ENCODE measurements at regions not wholly inside any gene's neighbourhood (a gene's known extent, or its start where the extent isn't known, plus 50 kb on each side); places are given as distances from the start of the nearest gene placed in this dataset.
"Not testable (repeated sequence)": the region's sequence is repeated elsewhere in the genome, so short reads cannot be mapped to it uniquely, and the experiment has no call there.

- no peak for DNase-seq
Observed at GRCh38 chr16:16887193-16887592, 508.3 kb downstream of the NPIPA7 start.

- DNase-seq = no peak
Observed at GRCh38 chr16:16890964-16891363, 512.0 kb downstream of the NPIPA7 start.

- no peak for DNase-seq
Observed at GRCh38 chr16:16904601-16905000, 525.7 kb downstream of the NPIPA7 start.

- DNase-seq = no peak
Observed at GRCh38 chr16:16905850-16906249, 526.9 kb downstream of the NPIPA7 start.

GRCh38 chr16:16907089-16907488, 528.1 kb downstream of the NPIPA7 start:
- no peak for DNase-seq

GRCh38 chr16:16908077-16908476, 529.1 kb downstream of the NPIPA7 start:
- DNase-seq = no peak

GRCh38 chr16:16909126-16909525, 530.2 kb downstream of the NPIPA7 start:
- no peak for DNase-seq

GRCh38 chr16:16910666-16911065, 531.7 kb downstream of the NPIPA7 start:
- DNase-seq = no peak

- DNase-seq = no peak
Observed at GRCh38 chr16:16915771-16916170, 536.8 kb downstream of the NPIPA7 start.

- no peak for DNase-seq
Observed at GRCh38 chr16:16917191-16917785, 538.3 kb downstream of the NPIPA7 start.

- no peak for DNase-seq
Observed at GRCh38 chr16:16923479-16923878, 544.5 kb downstream of the NPIPA7 start.

GRCh38 chr16:16924613-16925012, 545.7 kb downstream of the NPIPA7 start:
- no peak for DNase-seq

- no peak for DNase-seq
Observed at GRCh38 chr16:16925432-16925831, 545.3 kb downstream of the XYLT1 start.

- DNase-seq = no peak
Observed at GRCh38 chr16:16928532-16929109, 542.1 kb downstream of the XYLT1 start.

GRCh38 chr16:16930309-16931000, 540.3 kb downstream of the XYLT1 start:
- DNase-seq = no peak

GRCh38 chr16:16933861-16934260, 536.9 kb downstream of the XYLT1 start:
- DNase-seq = no peak

GRCh38 chr16:16934660-16935059, 536.1 kb downstream of the XYLT1 start:
- no peak for DNase-seq

GRCh38 chr16:16935909-16936308, 534.9 kb downstream of the XYLT1 start:
- DNase-seq = not testable (repeated sequence)

GRCh38 chr16:16937576-16937975, 533.2 kb downstream of the XYLT1 start:
- no peak for DNase-seq

- no peak for DNase-seq
Observed at GRCh38 chr16:16938009-16938408, 532.8 kb downstream of the XYLT1 start.

- no peak for DNase-seq
Observed at GRCh38 chr16:16938980-16939379, 531.8 kb downstream of the XYLT1 start.

GRCh38 chr16:16940351-16940750, 530.4 kb downstream of the XYLT1 start:
- DNase-seq = no peak

GRCh38 chr16:16942849-16943248, 527.9 kb downstream of the XYLT1 start:
- DNase-seq = not testable (repeated sequence)

GRCh38 chr16:16945207-16945606, 525.6 kb downstream of the XYLT1 start:
- no peak for DNase-seq

GRCh38 chr16:16956376-16956775, 514.4 kb downstream of the XYLT1 start:
- no peak for DNase-seq
